CD14-positive monocyte (primary cell): ENCODE measurements at regions not wholly inside any gene's neighbourhood (a gene's known extent, or its start where the extent isn't known, plus 50 kb on each side); places are given as distances from the start of the nearest gene placed in this dataset.

ENCODE experiments used
- DNase-seq, 3 donors: peaks; one replicate each; pipeline ENCODE4 v3.0.0-alpha.2; 2011 to 2022
- H2AFZ ChIP-seq: 2 replicates; pipeline ENCODE4 v1.6.0; 2012; ENCODE audit warnings: mild to moderate bottlenecking, low read depth, low read length, inconsistent platforms; ENCODE audit not compliant: insufficient read depth, poor library complexity, severe bottlenecking
- H3K27ac ChIP-seq, 2 donors: 1 replicate in 1 of 2; 2 replicates in 1 of 2; pipeline ENCODE4 v1.5.1; 2012 to 2013; ENCODE audit warnings: low read length in 2 of 2, control low read depth in 1 of 2, inconsistent platforms in 1 of 2, low read depth in 1 of 2, mild to moderate bottlenecking in 1 of 2
- H3K27me3 ChIP-seq, 2 donors: one replicate each; pipeline versions ENCODE4 v1.6.0 to v1.6.1; 2011 to 2013; ENCODE audit warnings: low read length in 2 of 2; ENCODE audit not compliant: control insufficient read depth in 2 of 2, insufficient read depth in 2 of 2
- H3K36me3 ChIP-seq, 2 donors: replicated peaks in 1 of 2; 1 replicate in 1 of 2; 2 replicates in 1 of 2; pipeline versions ENCODE4 v1.5.1 to v1.6.1; 2012 to 2013; ENCODE audit warnings: low read length in 2 of 2, control low read depth in 1 of 2, inconsistent platforms in 1 of 2, mild to moderate bottlenecking in 1 of 2; ENCODE audit not compliant: insufficient read depth in 2 of 2, control insufficient read depth in 1 of 2
- H3K4me1 ChIP-seq, 2 donors: 1 replicate in 1 of 2; 2 replicates in 1 of 2; pipeline versions ENCODE4 v1.5.1 to v1.6.1; 2012 to 2013; ENCODE audit warnings: low read length in 2 of 2, control low read depth in 1 of 2, inconsistent platforms in 1 of 2, mild to moderate bottlenecking in 1 of 2, moderate library complexity in 1 of 2; ENCODE audit not compliant: insufficient read depth in 2 of 2, control insufficient read depth in 1 of 2
- H3K4me2 ChIP-seq: replicated peaks from 2 replicates; pipeline ENCODE3; 2012; ENCODE audit warnings: low read length, moderate library complexity, mild to moderate bottlenecking; ENCODE audit not compliant: poor library complexity, severe bottlenecking; ENCODE audit errors: extremely low read depth
- H3K4me3 ChIP-seq, 3 experiments: fragments of 200-600 bp in 1 of 3; sonication (generic) in 1 of 3; replicated peaks in 1 of 3; 1 replicate in 2 of 3; 2 replicates in 1 of 3; pipeline ENCODE4 v1.5.1; 2011 to 2013; ENCODE audit warnings: low read length in 3 of 3, mild to moderate bottlenecking in 3 of 3, control low read depth in 2 of 3, low read depth in 2 of 3, inconsistent platforms in 1 of 3, moderate library complexity in 1 of 3
- H3K79me2 ChIP-seq: 2 replicates; pipeline ENCODE4 v1.6.0; 2012; ENCODE audit warnings: mild to moderate bottlenecking, control low read depth, inconsistent platforms, low read length, moderate library complexity; ENCODE audit not compliant: insufficient read depth
- H3K9ac ChIP-seq: 2 replicates; pipeline ENCODE4 v1.6.0; 2017; ENCODE audit warnings: low read length, mild to moderate bottlenecking; ENCODE audit not compliant: insufficient read depth, poor library complexity, severe bottlenecking
- H3K9me3 ChIP-seq, 2 donors: replicated peaks in 1 of 2; 1 replicate in 1 of 2; 2 replicates in 1 of 2; pipeline versions ENCODE4 v1.5.1 to v1.6.1; 2012 to 2013; ENCODE audit warnings: low read length in 2 of 2, control low read depth in 1 of 2; ENCODE audit not compliant: control insufficient read depth in 1 of 2, insufficient read depth in 1 of 2
- H4K20me1 ChIP-seq: 2 replicates; pipeline ENCODE4 v1.6.0; 2012; ENCODE audit warnings: mild to moderate bottlenecking, low read length, control low read depth, moderate library complexity; ENCODE audit not compliant: insufficient read depth
- H3K27ac Mint-ChIP-seq, 7 donors: one replicate each; pipeline ENCODE4 v1.8.0; 2020; ENCODE audit warnings: mild to moderate bottlenecking in 7 of 7, mixed read lengths in 7 of 7, moderate library complexity in 6 of 7, inconsistent platforms in 2 of 7
- H3K27me3 Mint-ChIP-seq, 3 donors: one replicate each; pipeline ENCODE4 v1.8.0; 2021 to 2022; ENCODE audit warnings: low read depth in 3 of 3, mild to moderate bottlenecking in 3 of 3, mixed read lengths in 3 of 3, moderate library complexity in 3 of 3, inconsistent platforms in 1 of 3
- H3K36me3 Mint-ChIP-seq, 2 donors: one replicate each; pipeline ENCODE4 v1.8.0; 2020; ENCODE audit warnings: mixed read lengths in 2 of 2, inconsistent platforms in 1 of 2, mild to moderate bottlenecking in 1 of 2
- H3K4me1 Mint-ChIP-seq: one replicate; pipeline ENCODE4 v1.8.0; 2020; ENCODE audit warnings: mild to moderate bottlenecking, mixed read lengths
- H3K4me3 Mint-ChIP-seq, 2 donors: one replicate each; pipeline ENCODE4 v1.8.0; 2020; ENCODE audit warnings: mild to moderate bottlenecking in 2 of 2, mixed read lengths in 2 of 2, moderate library complexity in 1 of 2
- H3K9me3 Mint-ChIP-seq, 7 donors: one replicate each; pipeline ENCODE4 v1.8.0; 2020 to 2022; ENCODE audit warnings: mixed read lengths in 7 of 7, mild to moderate bottlenecking in 6 of 7, moderate library complexity in 6 of 7, inconsistent platforms in 2 of 7
- CTCF ChIP-seq: fragments of 200-600 bp; IDR thresholded peaks from one replicate; pipeline ENCODE4 v1.8.0; 2022; ENCODE audit warnings: antibody characterized with exemption, mild to moderate bottlenecking
- WGBS: methylation state at CpG from one replicate; pipeline ENCODE4 v1.1.5; 2013; ENCODE audit warnings: missing lambda C conversion rate; ENCODE audit not compliant: insufficient coverage; 5-methylcytosine and 5-hydroxymethylcytosine counted together
- intact Hi-C, 2 donors: fragments of 100-400 bp; cut with micrococcal nuclease; formaldehyde crosslinking; loops; one replicate each; pipeline versions ENCODE4 v1.15.0 to v1.15.1; 2023

GRCh38 chr13:104426435-104426834 lies 1360.2 kb upstream of the SLC10A2 start:
- Mint-ChIP-seq H3K36me3 (no peaks in the 10 kb centered on the region), H3K4me1 (no peaks in the 10 kb centered on the region), H3K27ac (no peak overlapping the region), H3K27me3 (no peaks in the 10 kb centered on the region), H3K9me3 (peaks cover 0 to 15% (median 9%) of the 10 kb centered on the region in 7 donors), H3K4me3 (no peak overlapping the region)
- no peak overlapping the region for H3K9ac ChIP-seq
- no peaks in the 10 kb centered on the region for H4K20me1 ChIP-seq
- H3K4me2 ChIP-seq: no peak overlapping the region
- H3K4me3 ChIP-seq: no peak overlapping the region
- no peaks in the 10 kb centered on the region for H3K4me1 ChIP-seq
- peaks cover 7 to 18% of the 10 kb centered on the region in 2 donors for H3K9me3 ChIP-seq
- no peak overlapping the region for H2AFZ ChIP-seq
- no peaks in the 10 kb centered on the region for H3K27me3 ChIP-seq
- no peak overlapping the region for H3K27ac ChIP-seq
- H3K79me2 ChIP-seq: no peaks in the 10 kb centered on the region
- DNase-seq: no peak
- H3K36me3 ChIP-seq: no peaks in the 10 kb centered on the region
- WGBS: no CpG with 5 or more reads among the region's 4 CpGs
- intact Hi-C loops: no loop called here
- TF ChIP-seq CTCF: no peak

GRCh38 chr13:104422668-104423067 lies 1356.5 kb upstream of the SLC10A2 start:
- intact Hi-C loops: no loop called here
- H3K27ac Mint-ChIP-seq: no peak overlapping the region
- TF ChIP-seq CTCF: no peak
- Histone ChIP-seq H3K4me3 (no peak overlapping the region), H3K4me1 (no peaks in the 10 kb centered on the region), H4K20me1 (no peaks in the 10 kb centered on the region), H3K9ac (no peak overlapping the region), H2AFZ (no peak overlapping the region), H3K79me2 (no peaks in the 10 kb centered on the region), H3K27me3 (no peaks in the 10 kb centered on the region), H3K36me3 (no peaks in the 10 kb centered on the region), H3K9me3 (peaks cover 7 to 14% of the 10 kb centered on the region in 2 donors), H3K4me2 (no peak overlapping the region), H3K27ac (no peak overlapping the region)
- H3K36me3 Mint-ChIP-seq: no peaks in the 10 kb centered on the region
- no peaks in the 10 kb centered on the region for H3K4me1 Mint-ChIP-seq
- DNase-seq: no peak
- 86% methylated on average over 4 of the region's 4 CpGs for whole genome bisulfite sequencing
- no peaks in the 10 kb centered on the region for H3K27me3 Mint-ChIP-seq
- H3K4me3 Mint-ChIP-seq: no peak overlapping the region
- peaks cover 0 to 13% (median 6%) of the 10 kb centered on the region in 7 donors for H3K9me3 Mint-ChIP-seq
